Right lobe of liver (tissue), 6 donors: ENCODE measurements at regions not wholly inside any gene's neighbourhood (a gene's known extent, or its start where the extent isn't known, plus 50 kb on each side); places are given as distances from the start of the nearest gene placed in this dataset.
"Not testable (repeated sequence)": the region's sequence is repeated elsewhere in the genome, so short reads cannot be mapped to it uniquely, and the experiment has no call there.

Experiments
- ATAC-seq, 4 donors: fragments of 200-7000 bp; cut with Tn5 transposase; one replicate each; pipeline ENCODE4 v1.9.1; 2020; ENCODE audit warnings: mild to moderate bottlenecking in 4 of 4, moderate library complexity in 4 of 4
- DNase-seq, 3 donors: peaks; one replicate each; pipeline ENCODE4 v3.0.0-alpha.2; 2020
- H3K27ac ChIP-seq, 3 donors: fragments of 200-600 bp; one replicate each; pipeline ENCODE4 v1.8.0; 2022
- H3K27me3 ChIP-seq, 2 donors: fragments of 200-600 bp; one replicate each; pipeline ENCODE4 v1.8.0; 2022
- H3K36me3 ChIP-seq, 4 donors: fragments of 200-600 bp; sonication (generic) in 1 of 4; one replicate each; pipeline versions ENCODE4 v1.5.1 to v1.8.0; 2017 to 2022; ENCODE audit warnings: control low read depth in 1 of 4
- H3K4me1 ChIP-seq, 4 donors: fragments of 200-600 bp; sonication (generic) in 1 of 4; one replicate each; pipeline versions ENCODE4 v1.5.1 to v1.8.0; 2017 to 2022; ENCODE audit warnings: control low read depth in 1 of 4
- H3K4me3 ChIP-seq, 3 donors: fragments of 200-600 bp; one replicate each; pipeline ENCODE4 v1.8.0; 2022
- H3K9me3 ChIP-seq, 4 donors: fragments of 200-600 bp; sonication (generic) in 1 of 4; one replicate each; pipeline versions ENCODE4 v1.5.1 to v1.8.0; 2017 to 2022; ENCODE audit warnings: control low read depth in 1 of 4
- POLR2A ChIP-seq: fragments of 450-650 bp; IDR thresholded peaks from one replicate; pipeline ENCODE4 v1.6.1; 2017; ENCODE audit warnings: antibody characterized with exemption, mild to moderate bottlenecking
- WGBS: methylation state at CpG from one replicate; pipeline ENCODE4 v1.1.6; 2018; ENCODE audit warnings: low coverage, low lambda C conversion rate; ENCODE audit not compliant: insufficient coverage; ENCODE audit errors: missing lambda C conversion rate; 5-methylcytosine and 5-hydroxymethylcytosine counted together
- intact Hi-C, 2 donors: fragments of 100-400 bp; cut with DNase I; formaldehyde crosslinking; loops; one replicate each; pipeline versions ENCODE4 v1.11.2 to v1.14.1; 2022
- TF ChIP-seq, protein P1 (sequence below), 4 donors: fragments of 200-600 bp in 3 of 4; fragments of 450-650 bp in 1 of 4; IDR thresholded peaks; one replicate each; pipeline versions ENCODE4 v1.5.1 to v1.8.0; 2016 to 2022; ENCODE audit warnings: antibody characterized with exemption in 4 of 4, mild to moderate bottlenecking in 2 of 4
- donor health status: DM: no; HTN: yes; CAD: no.
- donor health status: DM: no; HTN: no; CAD: no.
- donor health status: DM: no; HTN: no; CAD: no.
- donor health status: DM: no; HTN: yes; CAD: no.
- donor health status: DM: no; HTN: yes; CAD: no.

DNA sequence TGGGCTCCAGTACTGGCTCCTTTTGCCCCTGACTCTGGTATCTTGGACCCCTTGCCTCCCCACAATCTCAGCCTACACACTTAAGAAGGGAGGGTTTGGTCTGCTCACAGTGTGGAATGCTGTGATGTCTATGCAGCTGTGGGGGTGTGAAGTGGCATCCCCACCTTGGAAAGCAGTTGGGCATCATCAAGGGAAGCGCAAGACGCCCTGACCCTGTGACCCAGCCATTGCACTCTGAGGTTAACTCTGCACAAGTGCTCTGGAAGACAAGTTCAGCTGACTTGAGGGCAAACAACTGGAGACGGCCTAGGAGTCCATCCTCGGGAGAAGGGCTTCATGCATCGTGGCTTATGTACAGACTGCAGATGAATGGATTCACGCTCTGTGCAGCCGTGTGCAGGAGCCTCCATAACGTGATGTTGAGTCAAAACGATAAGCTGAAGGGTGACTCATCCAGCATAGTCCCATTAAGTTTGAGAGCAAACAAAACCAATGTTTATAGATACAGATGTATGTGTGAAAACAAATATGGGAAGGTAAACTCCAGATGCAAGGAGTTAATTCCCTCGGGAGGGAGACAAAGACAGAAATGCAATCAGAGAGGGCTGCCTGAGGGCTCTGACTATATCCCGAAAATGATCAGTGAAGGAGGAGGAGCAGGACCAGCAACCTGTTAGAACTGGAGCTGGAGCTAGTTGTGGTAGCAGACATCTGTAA is 86.8 kb downstream of the LSM3 start:
- Histone ChIP-seq H3K27ac (no peak overlapping the region), H3K4me3 (no peak overlapping the region), H3K27me3 (no peaks in the 10 kb centered on the region), H3K4me1 (no peaks in the 10 kb centered on the region), H3K9me3 (no peaks in the 10 kb centered on the region), H3K36me3 (no peaks in the 10 kb centered on the region)
- intact Hi-C loops, result loop anchor here in 1 of 2 donors (10.0 kb wide), 1 partner anchor 61 kb away; no protein-coding TSS in a partner anchor
- no peak for ATAC-seq
- WGBS, result 45% methylated on average over 8 of the region's 11 CpGs
- DNase-seq, result no peak
- TF ChIP-seq, protein P1, sequence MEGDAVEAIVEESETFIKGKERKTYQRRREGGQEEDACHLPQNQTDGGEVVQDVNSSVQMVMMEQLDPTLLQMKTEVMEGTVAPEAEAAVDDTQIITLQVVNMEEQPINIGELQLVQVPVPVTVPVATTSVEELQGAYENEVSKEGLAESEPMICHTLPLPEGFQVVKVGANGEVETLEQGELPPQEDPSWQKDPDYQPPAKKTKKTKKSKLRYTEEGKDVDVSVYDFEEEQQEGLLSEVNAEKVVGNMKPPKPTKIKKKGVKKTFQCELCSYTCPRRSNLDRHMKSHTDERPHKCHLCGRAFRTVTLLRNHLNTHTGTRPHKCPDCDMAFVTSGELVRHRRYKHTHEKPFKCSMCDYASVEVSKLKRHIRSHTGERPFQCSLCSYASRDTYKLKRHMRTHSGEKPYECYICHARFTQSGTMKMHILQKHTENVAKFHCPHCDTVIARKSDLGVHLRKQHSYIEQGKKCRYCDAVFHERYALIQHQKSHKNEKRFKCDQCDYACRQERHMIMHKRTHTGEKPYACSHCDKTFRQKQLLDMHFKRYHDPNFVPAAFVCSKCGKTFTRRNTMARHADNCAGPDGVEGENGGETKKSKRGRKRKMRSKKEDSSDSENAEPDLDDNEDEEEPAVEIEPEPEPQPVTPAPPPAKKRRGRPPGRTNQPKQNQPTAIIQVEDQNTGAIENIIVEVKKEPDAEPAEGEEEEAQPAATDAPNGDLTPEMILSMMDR (IDR thresholded peaks at IDR 0.05), result no peak
- TF ChIP-seq POLR2A, result no peak

DNA sequence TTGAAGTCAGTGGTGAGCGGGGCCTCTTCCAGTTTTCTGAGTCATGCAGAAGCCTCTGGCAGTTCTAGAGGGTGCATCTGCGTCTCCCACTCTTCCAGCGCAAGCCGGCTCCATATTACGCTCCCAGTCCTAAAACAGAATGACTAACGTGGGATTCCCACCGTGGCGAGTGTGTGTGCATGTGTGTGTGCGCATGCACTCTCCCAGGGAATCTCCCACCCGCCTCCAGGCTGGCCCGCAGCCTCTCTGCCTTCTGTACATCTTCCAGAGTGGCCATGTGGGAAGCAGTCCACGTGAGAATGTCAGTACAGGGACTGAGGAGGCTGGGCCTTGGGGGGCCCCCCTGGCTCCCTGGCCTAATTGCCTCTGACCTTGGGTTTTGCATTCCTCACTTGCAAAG is 87.7 kb downstream of the LSM3 start:
- no peaks in the 10 kb centered on the region for H3K4me1 ChIP-seq
- 78% methylated on average over 4 of the region's 12 CpGs for WGBS
- H3K27me3 ChIP-seq, result no peaks in the 10 kb centered on the region
- no peak overlapping the region for H3K4me3 ChIP-seq
- ATAC-seq (no peak), DNase-seq (no peak)
- intact Hi-C loops, result loop anchor here in 1 of 2 donors (10.0 kb wide), 1 partner anchor 62 kb away; no protein-coding TSS in a partner anchor
- TF ChIP-seq POLR2A, result no peak
- TF ChIP-seq, protein P1 (IDR thresholded peaks at IDR 0.05), result no peak
- no peak overlapping the region for H3K27ac ChIP-seq
- no peaks in the 10 kb centered on the region for H3K9me3 ChIP-seq
- H3K36me3 ChIP-seq, result no peaks in the 10 kb centered on the region

DNA sequence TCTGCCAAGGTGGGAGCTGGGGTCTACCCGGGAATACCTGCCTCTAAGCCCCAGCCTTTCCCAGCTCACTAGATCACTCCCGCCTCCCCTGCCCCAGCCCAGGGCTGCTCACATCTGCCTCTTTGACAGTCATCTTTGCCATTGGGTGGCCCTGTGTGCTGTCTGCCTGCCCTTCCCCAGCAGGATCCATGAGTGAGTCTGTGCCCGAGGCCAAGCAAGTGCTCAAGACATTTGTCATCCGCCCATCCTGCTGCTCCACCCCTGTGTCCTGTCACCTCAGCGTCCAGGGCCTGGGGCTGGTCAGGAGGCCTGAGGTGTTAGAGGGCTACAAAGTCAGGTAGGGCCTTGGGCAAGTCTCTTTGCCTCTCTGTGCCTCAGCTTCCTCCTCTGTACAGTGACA is 89.4 kb downstream of the LSM3 start:
- intact Hi-C loops, result loop anchor here in 1 of 2 donors (10.0 kb wide), 1 partner anchor 63 kb away; no protein-coding TSS in a partner anchor
- H3K36me3 ChIP-seq, result no peaks in the 10 kb centered on the region
- H3K4me3 ChIP-seq, result no peak overlapping the region
- WGBS, result no CpG with 5 or more reads among the region's 5 CpGs
- ATAC-seq (no peak), DNase-seq (no peak)
- H3K27ac ChIP-seq, result no peak overlapping the region
- no peaks in the 10 kb centered on the region for H3K27me3 ChIP-seq
- no peaks in the 10 kb centered on the region for H3K9me3 ChIP-seq
- no peaks in the 10 kb centered on the region for H3K4me1 ChIP-seq
- no peak for TF ChIP-seq POLR2A

DNA sequence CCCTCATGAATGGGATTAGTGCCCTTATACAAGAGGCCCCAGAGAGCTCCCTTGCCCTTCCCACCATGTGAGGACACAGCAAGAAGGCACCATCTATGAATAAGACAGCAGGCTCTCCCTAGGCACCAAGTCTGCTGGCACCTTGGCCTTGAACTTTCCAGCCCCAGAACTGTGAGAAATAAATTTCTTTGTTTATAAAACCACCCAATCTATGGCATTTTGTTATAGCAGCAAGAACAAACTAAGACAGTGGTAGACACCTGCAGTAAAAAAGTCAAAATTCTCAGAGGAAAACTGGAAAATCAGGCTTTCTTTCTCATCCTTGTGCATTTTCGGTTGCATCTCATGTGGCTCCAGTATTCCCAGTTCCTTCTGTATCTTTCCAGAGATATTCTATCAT is 90.3 kb downstream of the LSM3 start:
- Histone ChIP-seq H3K4me1 (no peaks in the 10 kb centered on the region), H3K27ac (no peak overlapping the region), H3K27me3 (no peaks in the 10 kb centered on the region), H3K4me3 (no peak overlapping the region), H3K9me3 (no peaks in the 10 kb centered on the region), H3K36me3 (no peaks in the 10 kb centered on the region)
- ATAC-seq (no peak), DNase-seq (no peak)
- 92% methylated on average over 1 of the region's 1 CpG for WGBS
- TF ChIP-seq, protein P1 (IDR thresholded peaks at IDR 0.05), result no peak
- TF ChIP-seq POLR2A, result no peak
- intact Hi-C loops, result loop anchor here in 1 of 2 donors (10.0 kb wide), 1 partner anchor 64 kb away; no protein-coding TSS in a partner anchor

DNA sequence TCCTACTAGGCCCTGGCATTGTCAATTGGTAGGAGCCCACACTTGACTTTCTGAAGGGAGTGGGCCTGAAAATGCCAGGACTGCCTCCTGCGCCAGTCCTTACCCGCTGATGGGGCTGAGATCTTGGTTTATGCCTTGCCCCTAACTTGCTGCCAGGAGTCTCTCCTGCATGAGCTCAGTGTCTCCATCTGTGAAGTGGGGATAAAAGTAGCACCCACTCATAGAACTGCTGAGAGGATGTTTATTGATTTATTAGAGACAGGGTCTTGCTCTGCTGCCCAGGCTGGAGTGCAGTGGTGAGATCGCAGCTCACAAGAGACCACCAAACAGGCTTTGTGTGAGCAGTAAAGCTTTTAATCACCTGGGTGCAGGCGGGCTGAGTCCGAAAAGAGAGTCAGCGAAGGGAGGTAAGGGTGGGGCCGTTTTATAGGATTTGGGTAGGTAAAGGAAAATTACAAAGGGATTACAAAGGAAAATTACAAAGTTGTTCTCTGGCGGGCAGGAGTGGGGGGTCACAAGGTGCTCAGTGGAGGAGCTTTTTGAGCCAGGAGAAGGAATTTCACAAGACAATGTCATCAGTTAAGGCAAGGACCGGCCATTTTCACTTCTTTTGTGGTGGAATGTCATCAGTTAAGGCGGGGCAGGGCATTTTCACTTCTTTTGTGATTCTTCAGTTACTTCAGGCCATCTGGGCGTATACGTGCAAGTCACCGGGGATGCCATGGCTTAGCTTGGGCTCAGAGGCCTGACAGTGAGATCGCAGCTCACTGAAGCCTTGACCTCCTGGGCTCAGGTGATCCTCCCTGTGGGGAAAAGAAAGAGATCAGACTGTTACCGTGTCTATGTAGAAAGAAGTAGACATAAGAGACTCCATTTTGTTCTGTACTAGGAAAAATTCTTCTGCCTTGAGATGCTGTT is 93.7 kb downstream of the LSM3 start:
- 79% methylated on average over 10 of the region's 15 CpGs for WGBS
- DNase-seq, H3K4me1 ChIP-seq, ATAC-seq, H3K4me3 ChIP-seq, H3K27ac ChIP-seq, H3K27me3 ChIP-seq, H3K36me3 ChIP-seq, H3K9me3 ChIP-seq, intact Hi-C loops: not testable (repeated sequence)

DNA sequence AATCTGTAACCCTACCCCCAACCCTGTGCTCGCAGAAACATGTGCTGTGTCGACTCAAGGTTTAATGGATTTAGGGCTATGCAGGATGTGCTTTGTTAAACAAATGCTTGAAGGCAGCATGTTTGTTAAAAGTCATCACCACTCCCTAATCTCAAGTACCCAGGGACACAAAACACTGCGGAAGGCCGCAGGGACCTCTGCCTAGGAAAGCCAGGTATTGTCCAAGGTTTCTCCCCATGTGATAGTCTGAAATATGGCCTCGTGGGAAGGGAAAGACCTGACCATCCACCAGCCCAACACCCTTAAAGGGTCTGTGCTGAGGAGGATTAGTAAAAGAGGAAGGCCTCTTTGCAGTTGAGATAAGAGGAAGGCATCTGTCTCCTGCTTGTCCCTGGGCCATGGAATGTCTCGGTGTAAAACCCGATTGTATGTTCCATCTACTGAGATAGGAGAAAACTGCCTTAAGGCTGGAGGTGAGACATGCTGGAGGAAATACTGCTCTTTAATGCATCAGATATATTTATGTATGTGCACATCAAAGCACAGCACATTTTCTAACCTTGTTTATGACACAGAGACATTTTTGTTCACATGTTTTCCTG is 94.4 kb downstream of the LSM3 start:
- intact Hi-C loops, H3K27me3 ChIP-seq, H3K27ac ChIP-seq, H3K4me3 ChIP-seq, DNase-seq, H3K9me3 ChIP-seq, H3K4me1 ChIP-seq, ATAC-seq, H3K36me3 ChIP-seq: not testable (repeated sequence)
- 43% methylated on average over 5 of the region's 7 CpGs for WGBS
